SK-N-MC (cell line): ENCODE measurements at regions not wholly inside any gene's neighbourhood (a gene's known extent, or its start where the extent isn't known, plus 50 kb on each side); places are given as distances from the start of the nearest gene placed in this dataset.

Experiments used
- DNase-seq: peaks from one replicate; pipeline ENCODE4 v3.0.0-alpha.2; 2011; ENCODE audit warnings: low read depth, low spot score
- H3K27ac ChIP-seq: fragments of 200-600 bp; sonication (generic); 2 replicates; pipeline ENCODE4 v1.5.1; 2016; ENCODE audit warnings: mixed run types
- H3K36me3 ChIP-seq: fragments of 200-600 bp; sonication (generic); 2 replicates; pipeline ENCODE4 v1.6.1; 2017; ENCODE audit warnings: antibody characterized with exemption, low read length, mixed read lengths; ENCODE audit not compliant: insufficient read depth
- H3K4me3 ChIP-seq: fragments of 200-600 bp; sonication (generic); 2 replicates; pipeline ENCODE4 v1.5.1; 2016
- H3K9ac ChIP-seq: fragments of 200-600 bp; sonication (generic); 2 replicates; pipeline ENCODE4 v1.8.0; 2017; ENCODE audit warnings: mixed run types, mixed read lengths; ENCODE audit not compliant: insufficient read length
- H3K9me3 ChIP-seq: fragments of 200-600 bp; sonication (generic); 2 replicates; pipeline ENCODE4 v1.6.1; 2017; ENCODE audit warnings: low read depth, mild to moderate bottlenecking, antibody characterized with exemption, low read length, moderate library complexity, mixed read lengths
- EZH2 ChIP-seq: fragments of 200-600 bp; sonication (generic); IDR thresholded peaks from one replicate; pipeline ENCODE4 v1.6.1; 2017; ENCODE audit warnings: antibody characterized with exemption
- FOXP2 ChIP-seq: optimal IDR thresholded peaks from 2 replicates; pipeline ENCODE3; 2011; ENCODE audit warnings: mild to moderate bottlenecking, moderate library complexity; ENCODE audit not compliant: insufficient read depth; ENCODE audit errors: extremely low read length, control extremely low read depth
- POLR2AphosphoS5 ChIP-seq: IDR thresholded peaks from 2 replicates; pipeline ENCODE4 v1.6.1; 2012; ENCODE audit warnings: mild to moderate bottlenecking, low read depth, low read length, borderline replicate concordance

DNA sequence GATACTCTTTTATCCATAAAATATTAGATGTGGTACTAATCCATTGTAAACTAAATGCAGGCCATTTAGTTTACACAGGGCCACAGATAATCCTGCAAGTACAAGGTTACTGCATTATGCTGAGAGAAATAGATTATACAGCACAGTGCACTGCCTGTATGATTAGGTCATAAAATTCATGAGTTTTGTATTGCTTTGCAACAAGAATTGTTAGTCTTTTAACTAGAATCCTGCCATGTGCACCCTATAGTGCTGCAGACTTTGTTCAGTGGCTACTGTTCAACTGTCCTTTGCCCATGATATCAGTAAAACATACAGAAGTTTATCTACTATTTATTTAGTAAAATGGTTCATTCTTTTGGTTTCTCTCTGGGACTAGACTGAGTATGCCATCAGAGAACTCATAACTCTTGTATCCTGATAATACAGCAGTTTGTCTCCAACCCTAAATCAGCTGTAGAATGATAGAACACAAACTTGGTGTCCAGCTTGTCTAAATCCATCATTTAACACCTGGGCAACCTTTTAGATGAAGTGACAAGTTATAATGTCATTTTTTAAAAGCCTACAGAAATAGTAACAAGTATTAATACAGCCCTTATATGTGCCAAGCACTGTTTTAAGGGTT lies 291.2 kb downstream of the TMEM167A start:
- H3K9ac ChIP-seq: no peak overlapping the region
- TF ChIP-seq FOXP2 (no peak), EZH2 (no peak), POLR2AphosphoS5 (no peak)
- no peak overlapping the region for H3K27ac ChIP-seq
- H3K36me3 ChIP-seq: no peaks in the 10 kb centered on the region
- DNase-seq: no peak
- H3K4me3 ChIP-seq: no peak overlapping the region
- H3K9me3 ChIP-seq: no peaks in the 10 kb centered on the region

GRCh38 chr5:82785456-82785855 lies 291.7 kb downstream of the TMEM167A start:
- Histone ChIP-seq H3K4me3 (no peak overlapping the region), H3K36me3 (no peaks in the 10 kb centered on the region), H3K9ac (no peak overlapping the region), H3K27ac (no peak overlapping the region), H3K9me3 (no peaks in the 10 kb centered on the region)
- no peak for TF ChIP-seq EZH2
- no peak for TF ChIP-seq POLR2AphosphoS5
- no peak for TF ChIP-seq FOXP2
- DNase-seq: no peak

DNA sequence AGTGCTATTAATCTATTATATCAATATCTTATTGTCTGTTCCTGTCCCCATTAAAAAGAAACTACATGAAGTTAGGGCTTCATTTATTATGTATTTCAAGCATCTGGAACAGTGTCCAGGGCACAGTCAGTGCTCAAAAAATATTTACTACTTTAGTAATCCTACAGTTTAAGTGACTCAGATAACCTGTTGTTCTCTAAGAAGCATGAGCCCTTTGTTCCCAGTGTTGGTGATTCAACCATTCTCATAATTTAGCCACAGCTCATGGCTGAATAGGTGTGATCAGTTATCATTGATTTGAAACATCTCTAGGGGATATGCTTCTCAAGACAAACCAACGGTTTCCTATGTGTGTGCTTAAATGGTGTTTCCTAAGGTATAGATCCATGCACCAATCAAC lies 292.7 kb downstream of the TMEM167A start:
- no peak for DNase-seq
- H3K36me3 ChIP-seq: no peaks in the 10 kb centered on the region
- no peak overlapping the region for H3K4me3 ChIP-seq
- no peak overlapping the region for H3K27ac ChIP-seq
- no peak for TF ChIP-seq FOXP2
- no peak for TF ChIP-seq POLR2AphosphoS5
- TF ChIP-seq EZH2: no peak
- H3K9me3 ChIP-seq: no peaks in the 10 kb centered on the region
- no peak overlapping the region for H3K9ac ChIP-seq

- Histone ChIP-seq H3K27ac (no peak overlapping the region), H3K9ac (no peak overlapping the region), H3K9me3 (no peaks in the 10 kb centered on the region), H3K36me3 (no peaks in the 10 kb centered on the region), H3K4me3 (no peak overlapping the region)
- TF ChIP-seq EZH2 (no peak), FOXP2 (no peak), POLR2AphosphoS5 (no peak)
- DNase-seq: no peak
Observed at GRCh38 chr5:82777106-82777505, 300.1 kb downstream of the TMEM167A start.

DNA sequence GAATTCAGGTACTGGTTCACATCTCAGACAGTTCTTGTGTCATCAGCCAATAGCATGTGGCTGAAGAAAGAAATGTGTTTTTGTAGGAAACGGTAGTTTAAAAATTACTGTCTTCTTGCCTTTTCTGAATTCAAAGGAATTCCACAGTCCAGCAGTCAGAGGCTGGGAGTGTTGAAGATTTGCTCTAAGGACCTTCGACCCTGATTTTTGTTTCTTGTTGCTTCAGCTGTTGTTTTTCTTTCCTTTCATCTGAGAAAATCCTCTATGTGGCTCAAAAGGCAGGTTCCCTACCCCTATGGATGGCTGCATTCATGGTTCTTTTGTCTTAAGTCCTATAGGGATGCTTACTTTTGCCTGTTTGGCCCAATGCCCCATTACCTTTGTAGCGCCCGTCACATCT lies 304.9 kb downstream of the TMEM167A start:
- TF ChIP-seq EZH2 (no peak), POLR2AphosphoS5 (no peak), FOXP2 (no peak)
- no peak overlapping the region for H3K4me3 ChIP-seq
- H3K36me3 ChIP-seq: no peaks in the 10 kb centered on the region
- no peak overlapping the region for H3K9ac ChIP-seq
- H3K9me3 ChIP-seq: no peaks in the 10 kb centered on the region
- no peak for DNase-seq
- no peak overlapping the region for H3K27ac ChIP-seq

DNA sequence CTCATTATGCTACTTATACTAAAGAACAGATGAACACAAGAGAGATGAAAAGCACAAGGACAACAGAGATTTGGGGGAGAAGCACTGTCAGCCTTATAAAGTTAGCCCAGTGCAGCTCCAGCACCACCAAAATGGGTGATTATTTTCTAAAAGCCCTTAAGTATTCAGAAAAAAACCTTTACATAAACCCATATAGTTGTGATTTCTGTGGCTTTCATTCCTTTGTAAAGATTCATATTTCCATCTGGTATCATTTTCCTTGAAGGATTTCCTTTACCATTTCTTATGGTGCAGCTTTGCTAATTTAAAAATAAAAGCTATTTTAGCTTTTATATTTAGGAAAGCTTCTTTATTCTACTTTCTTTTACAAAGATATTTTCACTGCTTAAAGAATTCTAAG lies 311.0 kb downstream of the TMEM167A start:
- Histone ChIP-seq H3K4me3 (no peak overlapping the region), H3K36me3 (no peaks in the 10 kb centered on the region), H3K27ac (no peak overlapping the region), H3K9me3 (no peaks in the 10 kb centered on the region), H3K9ac (no peak overlapping the region)
- no peak for TF ChIP-seq POLR2AphosphoS5
- no peak for DNase-seq

DNA sequence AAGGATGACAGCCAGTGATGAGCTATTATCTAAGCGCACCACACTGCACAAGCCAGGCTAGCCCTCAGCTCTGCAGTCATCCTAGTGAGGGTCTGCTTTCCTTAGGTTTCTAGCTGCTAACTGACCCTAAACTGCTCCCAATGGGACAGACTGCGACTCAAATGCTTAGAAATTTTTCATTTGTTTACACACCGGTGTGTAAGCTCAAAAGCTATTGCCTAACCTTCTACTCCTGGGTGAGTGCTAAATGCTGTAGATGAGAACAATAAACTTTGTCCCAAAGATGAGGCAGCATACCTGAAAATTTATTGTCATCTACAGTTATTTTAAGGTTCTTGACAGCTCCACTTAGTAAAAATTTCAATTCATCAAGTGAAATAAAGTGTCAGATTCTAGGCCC lies 311.4 kb downstream of the TMEM167A start:
- Histone ChIP-seq H3K4me3 (no peak overlapping the region), H3K9me3 (no peaks in the 10 kb centered on the region), H3K36me3 (no peaks in the 10 kb centered on the region), H3K27ac (no peak overlapping the region), H3K9ac (no peak overlapping the region)
- DNase-seq: no peak
- TF ChIP-seq FOXP2 (no peak), POLR2AphosphoS5 (no peak), EZH2 (no peak)

DNA sequence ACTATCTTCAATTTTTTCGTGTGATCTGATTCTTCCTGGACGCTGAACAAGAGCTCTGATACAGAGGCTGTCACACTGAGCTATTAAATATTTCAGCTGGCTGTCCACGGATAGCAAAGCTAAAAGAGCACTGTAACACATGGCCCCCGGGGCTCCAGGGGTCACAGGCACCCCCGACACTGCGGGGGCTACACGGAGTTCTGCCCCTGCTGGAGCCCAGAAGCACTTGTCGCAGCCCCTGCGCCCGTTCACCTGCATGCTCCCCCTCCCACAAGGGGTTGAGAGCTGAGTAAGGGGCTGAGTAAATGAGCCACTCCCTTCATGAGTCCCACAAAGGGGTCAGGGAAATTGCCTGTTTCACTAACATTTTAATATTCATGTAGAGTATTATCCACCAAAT lies 316.3 kb downstream of the TMEM167A start:
- no peaks in the 10 kb centered on the region for H3K36me3 ChIP-seq
- no peak for TF ChIP-seq FOXP2
- no peak for TF ChIP-seq EZH2
- TF ChIP-seq POLR2AphosphoS5: no peak
- DNase-seq: no peak
- no peak overlapping the region for H3K27ac ChIP-seq
- no peaks in the 10 kb centered on the region for H3K9me3 ChIP-seq
- H3K4me3 ChIP-seq: no peak overlapping the region
- no peak overlapping the region for H3K9ac ChIP-seq

GRCh38 chr5:82758881-82759280 lies 318.3 kb downstream of the TMEM167A start:
- Histone ChIP-seq H3K9ac (no peak overlapping the region), H3K36me3 (no peaks in the 10 kb centered on the region), H3K9me3 (no peaks in the 10 kb centered on the region), H3K27ac (no peak overlapping the region), H3K4me3 (no peak overlapping the region)
- DNase-seq: no peak
- no peak for TF ChIP-seq POLR2AphosphoS5
- TF ChIP-seq FOXP2: no peak
- TF ChIP-seq EZH2: no peak
